H1 (cell line): ENCODE measurements at regions not wholly inside any gene's neighbourhood (a gene's known extent, or its start where the extent isn't known, plus 50 kb on each side); places are given as distances from the start of the nearest gene placed in this dataset.

Experiments used
- CTCF ChIP-seq, 3 experiments: IDR thresholded peaks; 1 replicate in 2 of 3; 2 replicates in 1 of 3; pipeline versions ENCODE4 v1.5.1 to v1.6.1; 2011; ENCODE audit warnings: low read length in 3 of 3, mild to moderate bottlenecking in 3 of 3, inconsistent platforms in 2 of 3, low read depth in 1 of 3, moderate library complexity in 1 of 3; ENCODE audit not compliant: insufficient read depth in 1 of 3; ENCODE audit errors: control extremely low read depth in 1 of 3
- EZH2 ChIP-seq: fragments of 200-600 bp; sonication (generic); IDR thresholded peaks from 2 replicates; pipeline ENCODE4 v1.7.1; 2012; ENCODE audit warnings: low read depth, mild to moderate bottlenecking, moderate library complexity, low read length, inconsistent platforms; ENCODE audit not compliant: severe bottlenecking
- MAFK ChIP-seq: IDR thresholded peaks from 2 replicates; pipeline ENCODE4 v1.6.1; 2012; ENCODE audit warnings: low read depth, mild to moderate bottlenecking, improper control_type of control experiment, low read length
- PHF8 ChIP-seq: fragments of 200-600 bp; sonication (generic); conservative IDR thresholded peaks from 2 replicates; pipeline ENCODE4 v1.7.1; 2012; ENCODE audit warnings: low read depth, mild to moderate bottlenecking, inconsistent platforms, low read length, moderate library complexity
- POLR2A ChIP-seq, 2 experiments: IDR thresholded peaks; 1 replicate in 1 of 2; 2 replicates in 1 of 2; pipeline ENCODE4 v1.6.1; 2011; ENCODE audit warnings: low read depth in 2 of 2, low read length in 2 of 2, mild to moderate bottlenecking in 2 of 2; ENCODE audit errors: control extremely low read depth in 1 of 2
- POLR2AphosphoS5 ChIP-seq: IDR thresholded peaks from 2 replicates; pipeline ENCODE4 v1.6.1; 2011; ENCODE audit warnings: low read depth, low read length
- SIN3A ChIP-seq, 2 experiments: IDR thresholded peaks in 1 of 2; conservative IDR thresholded peaks in 1 of 2; 2 replicates each; pipeline ENCODE4 v1.6.1; 2011 to 2012; ENCODE audit warnings: low read length in 2 of 2, improper control_type of control experiment in 1 of 2, low read depth in 1 of 2, mild to moderate bottlenecking in 1 of 2
- TBP ChIP-seq: IDR thresholded peaks from 2 replicates; pipeline ENCODE4 v1.6.1; 2011; ENCODE audit warnings: low read depth, low read length, improper control_type of control experiment

GRCh38 chr13:47408546-47409319 is 511.9 kb upstream of the HTR2A start:
- TF ChIP-seq CTCF (IDR thresholded peaks at IDR 0.05; ENCODE audit: control extremely low read depth in 1 of 3, insufficient read depth in 1 of 3, low read depth in 1 of 3, low read length in 3 of 3) (no peak), PHF8 (no peak), EZH2 (no peak), MAFK (no peak), POLR2AphosphoS5 (no peak), POLR2A (IDR thresholded peaks at IDR 0.05; ENCODE audit: control extremely low read depth in 1 of 2, low read depth in 2 of 2, low read length in 2 of 2) (no peak), SIN3A (conservative IDR thresholded peaks at IDR 0.05 in 1 of 2, IDR thresholded peaks at IDR 0.05 in 1 of 2; ENCODE audit: low read depth in 1 of 2, low read length in 2 of 2) (no peak), TBP (no peak)
